Astrocyte of the cerebellum (primary cell): ENCODE measurements at regions not wholly inside any gene's neighbourhood (a gene's known extent, or its start where the extent isn't known, plus 50 kb on each side); places are given as distances from the start of the nearest gene placed in this dataset.

Experiments used
- DNase-seq: peaks from one replicate; pipeline ENCODE4 v3.0.0-alpha.2; 2011; ENCODE audit warnings: low read depth
- H3K4me3 ChIP-seq: 2 replicates; pipeline ENCODE4 v1.5.1; 2011; ENCODE audit warnings: mild to moderate bottlenecking, low read depth, low read length, moderate library complexity
- CTCF ChIP-seq: IDR thresholded peaks from 2 replicates; pipeline ENCODE4 v1.5.1; 2012; ENCODE audit warnings: low read length, low read depth, moderate library complexity, mild to moderate bottlenecking; ENCODE audit errors: missing control alignments
- in situ Hi-C: cut with HindIII; loops from 2 replicates; pipeline ENCODE4 v1.10.0; 2017; ENCODE audit warnings: low sequenced_read_pairs

- no peak for TF ChIP-seq CTCF
- no peak for DNase-seq
- no peak overlapping the region for H3K4me3 ChIP-seq
- in situ Hi-C loops, result no loop called here
Observed at GRCh38 chr3:145760036-145760435, 400.9 kb downstream of the PLOD2 start.

- H3K4me3 ChIP-seq, result no peak overlapping the region
- in situ Hi-C loops, result no loop called here
- DNase-seq, result no peak
- TF ChIP-seq CTCF, result no peak
Observed at GRCh38 chr3:145767909-145768308, 393.1 kb downstream of the PLOD2 start.

GRCh38 chr3:145776782-145777408 lies 384.1 kb downstream of the PLOD2 start:
- in situ Hi-C loops, result loop anchor here (10.0 kb wide), 1 partner anchor 408 kb away; no protein-coding TSS in a partner anchor
- DNase-seq, result peak; percentile 67

GRCh38 chr3:145780301-145780700 lies 380.7 kb downstream of the PLOD2 start:
- TF ChIP-seq CTCF, result no peak
- DNase-seq, result no peak
- in situ Hi-C loops, result no loop called here

More at GRCh38 chr3:145776782-145777408, 384.1 kb downstream of the PLOD2 start:
- TF ChIP-seq CTCF, result peak; percentile 73
- H3K4me3 ChIP-seq, result no peak overlapping the region

GRCh38 chr3:145785668-145786067 lies 375.3 kb downstream of the PLOD2 start:
- in situ Hi-C loops, result no loop called here
- no peak for TF ChIP-seq CTCF
- no peak for DNase-seq
- H3K4me3 ChIP-seq, result no peak overlapping the region

More at GRCh38 chr3:145780301-145780700, 380.7 kb downstream of the PLOD2 start:
- H3K4me3 ChIP-seq, result no peak overlapping the region

GRCh38 chr3:145798007-145798406 lies 363.0 kb downstream of the PLOD2 start:
- in situ Hi-C loops, result no loop called here
- H3K4me3 ChIP-seq, result no peak overlapping the region
- DNase-seq, result no peak
- no peak for TF ChIP-seq CTCF
